H1 (cell line): ENCODE measurements at regions not wholly inside any gene's neighbourhood (a gene's known extent, or its start where the extent isn't known, plus 50 kb on each side); places are given as distances from the start of the nearest gene placed in this dataset.

Experiments
- EP300 ChIP-seq, 2 experiments: IDR thresholded peaks; 1 replicate in 1 of 2; 2 replicates in 1 of 2; pipeline ENCODE4 v1.6.1; 2011 to 2012; ENCODE audit warnings: low read depth in 2 of 2, low read length in 2 of 2, mild to moderate bottlenecking in 2 of 2, borderline replicate concordance in 1 of 2, inconsistent platforms in 1 of 2, moderate library complexity in 1 of 2
- EZH2 ChIP-seq: fragments of 200-600 bp; sonication (generic); IDR thresholded peaks from 2 replicates; pipeline ENCODE4 v1.7.1; 2012; ENCODE audit warnings: low read depth, mild to moderate bottlenecking, moderate library complexity, low read length, inconsistent platforms; ENCODE audit not compliant: severe bottlenecking
- HDAC2 ChIP-seq, 2 experiments: fragments of 300-600 bp in 1 of 2; sonication (generic) in 1 of 2; IDR thresholded peaks; 2 replicates each; pipeline ENCODE4 v1.6.1; 2011 to 2012; ENCODE audit warnings: low read depth in 2 of 2, low read length in 2 of 2, mild to moderate bottlenecking in 2 of 2, moderate library complexity in 2 of 2, borderline replicate concordance in 1 of 2, inconsistent platforms in 1 of 2
- RNF2 ChIP-seq: fragments of 200-900, 300-1000 bp; sonication (generic); IDR thresholded peaks from 2 replicates; pipeline ENCODE4 v1.7.1; 2016; ENCODE audit warnings: borderline replicate concordance, low read depth, mild to moderate bottlenecking, antibody characterized with exemption, low read length; ENCODE audit not compliant: poor library complexity, severe bottlenecking; ENCODE audit errors: missing control alignments
- TF ChIP-seq, protein P1 (sequence below), 3 experiments: IDR thresholded peaks; 1 replicate in 2 of 3; 2 replicates in 1 of 3; pipeline versions ENCODE4 v1.5.1 to v1.6.1; 2011; ENCODE audit warnings: low read length in 3 of 3, mild to moderate bottlenecking in 3 of 3, inconsistent platforms in 2 of 3, low read depth in 1 of 3, moderate library complexity in 1 of 3; ENCODE audit not compliant: insufficient read depth in 1 of 3; ENCODE audit errors: control extremely low read depth in 1 of 3

DNA sequence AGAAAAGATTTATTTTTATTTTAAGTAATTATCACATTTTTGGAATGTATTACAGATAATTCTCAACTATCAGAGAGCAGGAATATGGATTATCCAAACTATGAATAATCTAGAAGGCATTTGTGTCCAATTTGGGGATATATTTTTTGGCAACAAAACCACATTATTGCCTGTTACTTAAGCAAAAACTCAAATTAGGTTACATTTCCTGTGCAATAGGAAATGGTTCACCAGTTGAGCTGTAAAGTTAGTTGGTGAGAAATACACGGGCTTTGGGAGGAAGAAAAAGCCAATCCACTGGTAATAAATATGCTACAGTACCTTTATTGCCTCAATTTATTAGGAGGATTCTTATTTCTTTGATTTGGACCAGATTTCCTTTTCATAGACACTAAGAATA lies 1075.2 kb downstream of the PCDH9 start:
- TF ChIP-seq HDAC2 (IDR thresholded peaks at IDR 0.05; ENCODE audit: borderline replicate concordance in 1 of 2, low read depth in 2 of 2, low read length in 2 of 2) (no peak), EZH2 (no peak), RNF2 (no peak), EP300 (IDR thresholded peaks at IDR 0.05; ENCODE audit: borderline replicate concordance in 1 of 2, low read depth in 2 of 2, low read length in 2 of 2) (no peak)
- TF ChIP-seq, protein P1, sequence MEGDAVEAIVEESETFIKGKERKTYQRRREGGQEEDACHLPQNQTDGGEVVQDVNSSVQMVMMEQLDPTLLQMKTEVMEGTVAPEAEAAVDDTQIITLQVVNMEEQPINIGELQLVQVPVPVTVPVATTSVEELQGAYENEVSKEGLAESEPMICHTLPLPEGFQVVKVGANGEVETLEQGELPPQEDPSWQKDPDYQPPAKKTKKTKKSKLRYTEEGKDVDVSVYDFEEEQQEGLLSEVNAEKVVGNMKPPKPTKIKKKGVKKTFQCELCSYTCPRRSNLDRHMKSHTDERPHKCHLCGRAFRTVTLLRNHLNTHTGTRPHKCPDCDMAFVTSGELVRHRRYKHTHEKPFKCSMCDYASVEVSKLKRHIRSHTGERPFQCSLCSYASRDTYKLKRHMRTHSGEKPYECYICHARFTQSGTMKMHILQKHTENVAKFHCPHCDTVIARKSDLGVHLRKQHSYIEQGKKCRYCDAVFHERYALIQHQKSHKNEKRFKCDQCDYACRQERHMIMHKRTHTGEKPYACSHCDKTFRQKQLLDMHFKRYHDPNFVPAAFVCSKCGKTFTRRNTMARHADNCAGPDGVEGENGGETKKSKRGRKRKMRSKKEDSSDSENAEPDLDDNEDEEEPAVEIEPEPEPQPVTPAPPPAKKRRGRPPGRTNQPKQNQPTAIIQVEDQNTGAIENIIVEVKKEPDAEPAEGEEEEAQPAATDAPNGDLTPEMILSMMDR (IDR thresholded peaks at IDR 0.05; ENCODE audit: control extremely low read depth in 1 of 3, insufficient read depth in 1 of 3, low read depth in 1 of 3, low read length in 3 of 3): no peak
